ENCODE measurements at regions not wholly inside any gene's neighbourhood (a gene's known extent, or its start where the extent isn't known, plus 50 kb on each side); places are given as distances from the start of the nearest gene placed in this dataset.

DNA sequence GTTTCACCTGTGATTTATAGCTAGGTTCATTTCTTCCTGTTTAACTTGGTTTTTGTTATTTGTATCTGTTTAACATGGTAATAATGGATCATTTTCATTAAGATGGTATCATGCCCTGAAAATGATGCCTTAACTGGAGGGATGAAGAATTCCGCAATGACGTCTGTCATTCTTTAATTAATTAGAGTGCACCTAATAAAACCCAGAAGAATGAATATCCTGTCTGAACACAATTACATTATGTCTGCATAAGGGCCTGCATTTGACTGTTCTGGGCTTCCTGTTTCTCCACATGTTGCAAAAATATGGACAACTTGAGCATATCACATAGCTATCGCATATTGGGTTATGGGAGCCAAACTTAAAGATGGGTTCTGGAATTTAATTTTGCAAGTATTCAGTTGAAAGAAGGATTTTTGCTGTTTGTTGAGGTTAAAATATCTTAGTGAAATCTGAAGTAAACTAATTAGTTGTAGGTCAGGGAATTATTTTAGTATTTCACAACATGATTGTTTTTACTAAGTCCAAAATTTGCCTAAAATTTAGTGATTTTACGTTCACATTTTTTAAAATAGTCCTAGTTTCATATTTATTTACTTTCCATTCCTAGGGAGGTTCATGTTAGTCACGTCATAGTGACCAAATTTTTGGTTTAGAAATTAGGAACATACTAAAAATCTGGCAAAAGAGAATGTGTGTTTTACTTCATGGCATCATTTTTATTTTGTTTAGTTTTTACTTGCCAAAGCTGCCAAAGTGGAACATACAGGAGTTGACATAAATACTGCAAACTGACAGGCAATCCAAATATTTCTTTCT, 321.0 kb upstream of the TGFBR2 start:
- Histone ChIP-seq H3K4me3 (no peak overlapping the region), H3K27ac (no peak overlapping the region), H3K36me3 (no peaks in the 10 kb centered on the region), H3K4me1 (replicated peaks) (peaks cover 38% of the 10 kb centered on the region), H3K9me3 (replicated peaks) (no peaks in the 10 kb centered on the region; the same call in 1 of the 2 replicates), H3K27me3 (replicated peaks) (no peaks in the 10 kb centered on the region)
- no peak for DNase-seq (ENCODE audit: low read depth in 1 of 2, low spot score in 2 of 2)

DNA sequence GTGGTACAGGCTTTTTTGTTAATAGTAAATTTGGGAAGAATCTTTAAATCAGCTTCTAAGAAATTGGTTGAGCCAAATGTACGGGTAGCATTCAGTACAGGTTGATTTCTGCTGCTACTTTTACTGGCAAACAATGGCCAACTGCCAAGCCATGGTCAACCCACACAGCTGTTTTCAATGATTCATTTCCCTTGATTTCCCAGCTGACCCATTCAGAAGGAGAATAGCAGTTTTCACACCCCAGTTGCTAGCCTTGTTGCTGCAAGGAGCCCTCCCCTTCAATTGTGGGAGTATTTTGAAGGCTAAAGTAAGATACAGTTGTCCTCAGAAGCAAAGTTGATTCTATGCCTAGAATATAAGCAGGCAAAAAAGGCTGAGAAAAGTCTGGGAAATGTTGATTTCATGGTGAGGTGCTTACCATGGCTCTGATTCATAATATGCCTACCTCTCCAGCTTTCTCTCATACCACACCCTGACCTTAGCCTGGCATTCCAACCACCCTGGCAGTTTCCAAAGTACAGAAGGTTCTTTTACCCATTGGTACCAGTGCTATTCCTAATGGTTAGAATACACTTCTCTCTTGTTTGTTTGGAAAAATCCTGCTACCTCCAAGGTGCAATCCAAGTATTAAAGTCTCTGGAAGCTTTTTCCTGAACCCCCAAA, 320.3 kb upstream of the TGFBR2 start:
- Histone ChIP-seq H3K4me1 (replicated peaks) (peaks cover 38% of the 10 kb centered on the region), H3K36me3 (no peaks in the 10 kb centered on the region), H3K27me3 (replicated peaks) (no peaks in the 10 kb centered on the region), H3K4me3 (no peak overlapping the region), H3K27ac (peak overlapping the region; percentile 32), H3K9me3 (replicated peaks) (no peaks in the 10 kb centered on the region; the same call in 1 of the 2 replicates)
- DNase-seq (ENCODE audit: low read depth in 1 of 2, low spot score in 2 of 2): peak; percentile 69 to 70

DNA sequence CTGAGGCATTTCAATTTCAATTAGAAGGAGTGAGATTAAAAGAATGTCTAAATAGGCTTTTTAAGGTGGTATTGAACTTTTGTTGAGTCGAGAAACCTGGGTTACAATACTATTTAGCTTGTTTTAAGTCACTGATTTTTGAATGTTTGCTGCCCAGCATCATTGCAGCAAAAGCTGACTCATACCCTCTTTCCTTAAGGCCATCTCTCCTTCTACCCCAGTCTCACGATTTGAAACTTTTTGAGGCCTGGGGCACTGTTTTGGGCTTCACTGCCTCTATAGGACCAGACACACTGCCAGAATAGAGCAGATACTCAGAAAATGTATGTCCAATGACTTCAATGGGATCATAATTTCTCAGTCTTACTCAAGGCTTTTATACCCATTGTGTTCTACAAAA, 319.6 kb upstream of the TGFBR2 start:
- Histone ChIP-seq H3K4me3 (no peak overlapping the region), H3K27ac (peak overlapping the region; percentile 32; the same call in 1 of the 2 replicates), H3K4me1 (replicated peaks) (peaks cover 34% of the 10 kb centered on the region), H3K9me3 (replicated peaks) (no peaks in the 10 kb centered on the region; the same call in 1 of the 2 replicates), H3K27me3 (replicated peaks) (no peaks in the 10 kb centered on the region), H3K36me3 (no peaks in the 10 kb centered on the region)
- no peak for DNase-seq (ENCODE audit: low read depth in 1 of 2, low spot score in 2 of 2)

DNA sequence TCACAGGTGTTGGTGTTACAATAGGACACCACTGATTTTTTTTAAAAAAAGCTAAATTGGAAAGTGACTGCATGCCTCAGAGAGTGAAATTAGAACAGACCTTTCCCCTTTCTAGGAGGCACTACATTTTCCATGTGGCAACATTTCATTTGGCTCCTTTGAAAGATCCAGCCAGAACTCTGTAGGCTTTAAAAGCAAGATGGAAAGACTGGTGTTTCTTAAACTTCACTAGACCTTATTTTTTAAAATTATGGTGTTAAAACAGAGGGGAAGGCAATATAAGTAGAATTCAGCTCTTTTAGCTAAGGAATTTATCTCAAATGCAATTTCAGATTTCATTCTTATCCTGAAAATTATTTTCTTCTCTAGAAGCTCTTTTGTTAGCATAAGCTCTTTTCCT, 317.6 kb upstream of the TGFBR2 start:
- no peaks in the 10 kb centered on the region for H3K36me3 ChIP-seq
- no peak for DNase-seq (ENCODE audit: low read depth in 1 of 2, low spot score in 2 of 2)
- H3K4me1 ChIP-seq (replicated peaks): peaks cover 28% of the 10 kb centered on the region

DNA sequence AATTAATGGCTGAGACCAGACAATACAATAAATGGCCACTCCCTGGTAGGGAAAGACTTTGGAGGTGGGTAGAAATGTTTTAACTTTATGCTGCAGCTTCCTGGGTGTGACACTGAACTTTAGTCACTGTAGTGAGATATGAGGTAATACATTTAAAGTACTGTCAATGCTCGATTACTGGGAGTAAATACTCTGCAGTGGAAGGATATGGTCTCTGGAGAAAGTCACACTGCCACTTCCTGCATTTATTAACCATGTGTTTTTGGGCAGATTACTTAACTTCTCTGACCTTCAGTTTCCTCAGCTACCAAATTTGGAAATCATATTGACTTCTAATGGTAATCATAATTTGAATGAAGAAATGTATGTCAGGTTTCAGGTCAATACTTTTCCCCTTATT, 317.1 kb upstream of the TGFBR2 start:
- Histone ChIP-seq H3K36me3 (no peaks in the 10 kb centered on the region), H3K27ac (no peak overlapping the region), H3K4me1 (replicated peaks) (peaks cover 28% of the 10 kb centered on the region), H3K9me3 (replicated peaks) (no peaks in the 10 kb centered on the region; the same call in none of the 2 replicates), H3K27me3 (replicated peaks) (no peaks in the 10 kb centered on the region), H3K4me3 (no peak overlapping the region)
- no peak for DNase-seq (ENCODE audit: low read depth in 1 of 2, low spot score in 2 of 2)

More for the DNA sequence above, 317.6 kb upstream of the TGFBR2 start:
- Histone ChIP-seq H3K27me3 (replicated peaks) (no peaks in the 10 kb centered on the region), H3K4me3 (no peak overlapping the region), H3K27ac (no peak overlapping the region), H3K9me3 (replicated peaks) (no peaks in the 10 kb centered on the region; the same call in none of the 2 replicates)

DNA sequence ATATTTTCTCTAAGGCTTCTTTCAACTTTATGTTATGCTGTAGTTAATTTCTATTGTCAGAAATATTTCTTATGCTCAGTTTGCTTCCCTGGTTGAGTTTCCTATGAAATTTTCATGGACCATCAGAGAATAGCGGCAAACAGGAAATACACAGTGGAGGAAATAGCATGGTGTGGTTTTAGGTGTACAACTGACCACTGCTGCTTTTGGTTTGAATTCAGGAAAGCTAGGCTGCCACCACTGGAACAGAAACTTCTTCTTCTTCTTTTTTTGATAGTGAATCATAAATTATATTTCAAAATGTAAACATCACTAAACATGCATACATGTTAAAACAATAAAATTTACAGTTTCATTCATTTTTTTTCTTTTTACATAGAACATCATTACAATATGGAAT, 316.6 kb upstream of the TGFBR2 start:
- no peak for DNase-seq (ENCODE audit: low read depth in 1 of 2, low spot score in 2 of 2)
- Histone ChIP-seq H3K4me1 (replicated peaks) (peaks cover 28% of the 10 kb centered on the region), H3K4me3 (no peak overlapping the region), H3K27ac (no peak overlapping the region), H3K36me3 (no peaks in the 10 kb centered on the region), H3K9me3 (replicated peaks) (no peaks in the 10 kb centered on the region; the same call in none of the 2 replicates), H3K27me3 (replicated peaks) (no peaks in the 10 kb centered on the region)

DNA sequence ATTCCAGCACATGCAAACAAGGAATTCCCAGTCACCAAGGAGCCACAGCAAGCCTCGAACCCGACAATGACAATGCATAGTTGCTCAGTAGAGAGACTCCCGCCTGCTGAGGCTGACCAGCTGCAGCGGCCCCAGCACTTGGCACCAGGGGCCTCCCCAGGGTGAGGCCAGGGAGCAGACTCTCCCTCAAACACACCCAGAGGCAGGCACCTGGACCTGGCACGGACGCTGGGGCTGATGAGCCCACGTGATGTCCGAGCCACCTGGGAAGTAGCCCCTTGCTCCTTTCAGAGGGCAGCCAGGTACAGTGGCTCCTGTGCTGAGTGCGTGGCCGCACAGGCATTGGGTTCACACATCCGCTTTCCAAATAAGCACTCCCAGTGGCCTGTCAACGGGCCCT, 315.9 kb upstream of the TGFBR2 start:
- no peaks in the 10 kb centered on the region for H3K36me3 ChIP-seq
- no peak overlapping the region for H3K27ac ChIP-seq
- no peaks in the 10 kb centered on the region; the same call in none of the 2 replicates for H3K9me3 ChIP-seq (replicated peaks)
- H3K4me1 ChIP-seq (replicated peaks): peaks cover 24% of the 10 kb centered on the region
- H3K4me3 ChIP-seq: no peak overlapping the region
- no peaks in the 10 kb centered on the region for H3K27me3 ChIP-seq (replicated peaks)
- DNase-seq (ENCODE audit: low read depth in 1 of 2, low spot score in 2 of 2): no peak

DNA sequence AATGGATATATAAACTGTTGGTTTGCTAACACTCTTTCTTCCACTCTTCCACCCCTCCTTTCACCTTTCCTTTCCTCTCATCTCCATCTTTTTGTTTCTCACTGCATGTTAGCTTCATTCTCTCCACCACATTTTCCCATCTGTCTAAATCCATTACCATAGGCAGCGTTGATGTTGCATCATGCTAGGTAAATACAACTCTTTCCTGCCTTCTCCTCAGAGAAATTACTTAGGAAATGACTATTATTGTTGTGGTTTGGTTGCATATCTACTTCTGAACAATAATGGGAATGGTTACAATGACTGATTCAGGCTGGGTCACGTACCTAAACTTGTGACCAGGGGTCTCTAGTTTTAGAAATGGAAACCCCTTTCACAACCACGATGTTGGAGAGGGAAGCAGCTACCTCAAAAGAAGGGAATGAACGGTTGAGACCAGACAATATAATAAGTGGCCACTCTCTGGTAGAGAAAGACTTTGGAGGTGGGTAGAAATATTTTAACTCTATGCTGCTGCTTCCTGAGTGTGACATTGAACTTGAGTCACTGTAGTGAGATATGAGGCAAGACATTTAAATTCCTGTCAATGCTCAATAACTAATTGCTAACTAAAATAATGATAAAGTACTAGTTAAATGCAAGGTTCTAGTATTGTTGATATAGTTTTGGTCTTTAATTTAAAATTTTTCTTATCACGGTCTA, 314.1 kb upstream of the TGFBR2 start:
- Histone ChIP-seq H3K4me1 (replicated peaks) (peaks cover 6% of the 10 kb centered on the region), H3K4me3 (no peak overlapping the region), H3K27ac (no peak overlapping the region), H3K36me3 (no peaks in the 10 kb centered on the region), H3K27me3 (replicated peaks) (no peaks in the 10 kb centered on the region), H3K9me3 (replicated peaks) (no peaks in the 10 kb centered on the region; the same call in none of the 2 replicates)
- DNase-seq (ENCODE audit: low read depth in 1 of 2, low spot score in 2 of 2): peak in 1 of 2 experiments; percentile 23

DNA sequence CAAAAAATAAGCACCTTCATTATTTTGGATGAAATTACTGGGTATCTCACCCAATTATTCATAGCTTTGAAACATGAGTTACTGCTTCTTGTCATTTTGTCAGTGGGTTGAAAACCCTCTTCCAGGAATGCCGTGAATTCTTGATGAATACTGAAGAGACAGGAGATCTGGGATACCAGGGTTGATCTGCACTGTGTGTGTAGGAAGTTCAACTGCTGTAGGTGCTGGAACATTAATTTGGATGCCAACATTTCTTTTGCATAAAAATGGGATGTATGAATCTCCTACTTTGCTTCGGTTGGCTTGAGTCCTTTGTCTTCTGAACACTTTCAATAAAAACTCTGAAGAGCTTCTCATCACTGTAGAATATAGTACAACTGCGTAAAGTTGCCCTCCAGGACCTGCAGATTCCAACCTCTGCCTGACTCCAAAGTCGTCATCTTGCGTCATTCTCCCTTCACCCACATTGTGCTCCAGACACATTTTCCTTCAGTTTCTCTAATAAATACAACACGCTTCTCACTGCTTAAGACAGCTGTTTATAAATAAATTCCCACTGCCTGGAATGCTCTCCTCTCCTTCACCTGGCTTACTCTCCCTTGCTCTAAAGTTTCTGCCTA, 312.7 kb upstream of the TGFBR2 start:
- H3K4me1 ChIP-seq (replicated peaks): peaks cover 6% of the 10 kb centered on the region
- H3K27me3 ChIP-seq (replicated peaks): no peaks in the 10 kb centered on the region
- no peaks in the 10 kb centered on the region; the same call in 1 of the 2 replicates for H3K9me3 ChIP-seq (replicated peaks)
- no peak for DNase-seq (ENCODE audit: low read depth in 1 of 2, low spot score in 2 of 2)
- H3K4me3 ChIP-seq: no peak overlapping the region
- no peaks in the 10 kb centered on the region for H3K36me3 ChIP-seq
- H3K27ac ChIP-seq: no peak overlapping the region

DNA sequence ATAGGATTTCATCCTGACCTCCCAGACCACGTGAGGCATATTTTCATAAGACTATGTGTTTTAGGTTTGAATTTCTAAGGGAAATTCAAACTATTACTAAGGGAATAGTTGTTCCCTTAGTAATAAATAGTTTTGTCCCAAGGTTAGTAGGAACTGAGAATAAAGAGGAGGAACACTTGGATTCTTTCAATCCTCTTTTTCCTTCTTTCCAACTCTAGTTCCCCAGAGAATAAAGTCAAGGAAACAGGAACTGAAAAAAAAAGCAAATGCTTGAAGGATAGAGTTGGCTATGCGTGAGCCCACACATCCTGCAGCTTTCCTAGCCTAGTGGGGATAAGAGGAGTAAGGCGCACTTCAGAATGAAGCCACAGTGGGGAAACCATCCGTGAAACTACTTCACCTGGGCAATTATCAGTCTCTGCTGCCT, 312.1 kb upstream of the TGFBR2 start:
- no peak overlapping the region for H3K4me3 ChIP-seq
- H3K27ac ChIP-seq: no peak overlapping the region
- H3K9me3 ChIP-seq (replicated peaks): no peaks in the 10 kb centered on the region; the same call in 1 of the 2 replicates
- no peaks in the 10 kb centered on the region for H3K27me3 ChIP-seq (replicated peaks)
- H3K36me3 ChIP-seq: no peaks in the 10 kb centered on the region
- no peak for DNase-seq (ENCODE audit: low read depth in 1 of 2, low spot score in 2 of 2)
- peaks cover 6% of the 10 kb centered on the region for H3K4me1 ChIP-seq (replicated peaks)

DNA sequence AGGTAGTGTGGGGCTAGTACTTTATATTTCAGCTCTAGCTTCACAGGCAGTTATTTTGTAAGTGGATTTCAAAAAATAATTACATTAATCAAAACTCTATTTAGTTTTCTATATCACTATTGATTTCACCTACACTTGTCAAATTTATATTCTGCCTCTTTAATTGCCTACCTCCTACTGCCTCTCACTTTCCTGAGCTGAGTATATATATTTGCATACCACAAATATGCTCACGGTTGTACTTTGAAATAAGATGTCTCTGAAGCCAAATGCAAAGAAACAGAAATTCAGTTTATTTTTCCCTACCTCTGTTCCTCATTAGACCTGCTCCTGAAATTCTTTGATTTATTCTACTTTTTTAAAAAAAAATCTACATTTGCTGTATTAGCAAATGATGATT, 309.3 kb upstream of the TGFBR2 start:
- H3K27me3 ChIP-seq (replicated peaks): no peaks in the 10 kb centered on the region
- H3K36me3 ChIP-seq: no peaks in the 10 kb centered on the region
- peaks cover 4% of the 10 kb centered on the region for H3K4me1 ChIP-seq (replicated peaks)
- DNase-seq (ENCODE audit: low read depth in 1 of 2, low spot score in 2 of 2): no peak
- no peak overlapping the region for H3K27ac ChIP-seq
- no peaks in the 10 kb centered on the region; the same call in 1 of the 2 replicates for H3K9me3 ChIP-seq (replicated peaks)
- H3K4me3 ChIP-seq: no peak overlapping the region

DNA sequence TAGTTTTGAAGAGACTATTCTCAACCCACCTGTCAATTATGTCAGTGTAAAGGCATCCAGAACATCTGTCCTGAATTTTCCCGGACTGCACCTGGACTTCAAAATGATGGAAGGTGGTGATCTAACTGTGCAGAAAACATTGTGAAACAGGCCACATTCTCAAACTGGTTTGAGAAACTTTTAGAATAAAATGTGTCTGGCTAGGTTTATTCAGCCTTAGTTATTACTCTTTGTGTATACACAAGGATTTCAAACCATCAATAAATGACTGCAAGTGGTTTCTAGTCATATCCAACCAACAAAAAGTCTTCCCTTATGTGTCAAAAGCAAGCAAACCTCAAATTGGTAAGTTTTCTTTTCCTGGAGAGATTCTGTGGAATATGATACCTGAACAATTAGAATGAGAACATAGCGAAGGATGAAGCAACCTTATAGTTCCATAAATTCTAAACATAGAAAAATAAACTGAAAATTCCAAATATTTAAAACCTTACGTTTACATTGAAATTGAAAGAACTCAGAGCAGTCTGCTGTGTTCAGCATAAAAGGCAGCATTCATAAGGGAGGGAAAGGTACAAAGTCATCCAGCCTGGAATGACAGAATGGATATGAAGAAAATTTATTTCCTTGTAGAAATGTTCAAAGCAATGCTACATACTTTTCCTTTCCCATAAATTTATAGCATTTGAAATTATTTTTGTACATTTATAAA, 306.6 kb upstream of the TGFBR2 start:
- no peaks in the 10 kb centered on the region for H3K27me3 ChIP-seq (replicated peaks)
- H3K27ac ChIP-seq: no peak overlapping the region
- no peaks in the 10 kb centered on the region for H3K4me1 ChIP-seq (replicated peaks)
- H3K4me3 ChIP-seq: no peak overlapping the region
- no peak for DNase-seq (ENCODE audit: low read depth in 1 of 2, low spot score in 2 of 2)
- H3K36me3 ChIP-seq: no peaks in the 10 kb centered on the region
- H3K9me3 ChIP-seq (replicated peaks): 0 out of 2 replicates have a peak, but pooled peaks cover 3% of the 10 kb centered on the region

DNA sequence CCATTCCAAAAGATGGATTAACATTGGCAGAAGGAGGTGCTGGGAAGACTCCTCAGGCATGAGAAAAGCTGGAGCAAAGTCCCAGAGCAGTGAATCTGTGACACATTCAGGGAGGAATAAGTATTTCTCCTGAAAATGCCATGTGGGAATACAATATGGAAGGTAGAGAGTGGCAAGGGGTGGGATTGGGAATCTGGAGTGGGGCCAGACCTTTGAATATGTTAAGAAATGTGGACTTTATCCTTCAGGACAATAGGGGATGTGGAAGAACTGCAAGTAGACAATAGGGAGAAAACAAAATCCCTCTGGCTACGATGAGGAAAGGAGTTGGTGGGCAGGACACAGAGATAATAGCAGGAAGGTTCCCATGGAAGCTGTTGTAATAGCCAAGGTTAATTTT, 305.6 kb upstream of the TGFBR2 start:
- Histone ChIP-seq H3K9me3 (replicated peaks) (0 out of 2 replicates have a peak, but pooled peaks cover 3% of the 10 kb centered on the region), H3K36me3 (no peaks in the 10 kb centered on the region), H3K27me3 (replicated peaks) (no peaks in the 10 kb centered on the region), H3K27ac (no peak overlapping the region), H3K4me3 (no peak overlapping the region), H3K4me1 (replicated peaks) (no peaks in the 10 kb centered on the region)
- DNase-seq (ENCODE audit: low read depth in 1 of 2, low spot score in 2 of 2): no peak
